NCI-H526 (cell line): ENCODE measurements at regions not wholly inside any gene's neighbourhood (a gene's known extent, or its start where the extent isn't known, plus 50 kb on each side); places are given as distances from the start of the nearest gene placed in this dataset.
"Not testable (repeated sequence)": the region's sequence is repeated elsewhere in the genome, so short reads cannot be mapped to it uniquely, and the experiment has no call there.

Experiments used
- DNase-seq, 2 experiments: peaks; one replicate each; lab custom pipeline; 2025; lab: John Stamatoyannopoulos, UW

DNA sequence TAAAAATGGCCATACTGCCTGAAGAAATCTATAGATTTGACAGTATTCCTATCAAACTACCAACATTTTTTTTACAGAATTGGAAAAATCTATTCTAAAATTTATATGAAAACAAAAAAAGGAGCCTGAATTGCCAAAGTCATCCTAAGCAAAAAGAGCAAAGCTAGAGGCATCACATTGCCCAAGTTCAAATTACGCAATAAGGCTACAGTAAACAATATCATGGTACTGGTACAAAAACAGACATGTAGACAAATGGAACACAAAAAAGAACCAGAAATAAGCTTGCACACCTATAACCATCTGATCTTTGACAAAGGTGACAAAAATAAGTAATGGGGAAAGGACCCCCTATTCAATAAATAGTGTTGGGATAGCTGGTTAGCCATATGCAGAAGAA, 50.2 kb upstream of the THSD7B start:
- no peak for DNase-seq

DNA sequence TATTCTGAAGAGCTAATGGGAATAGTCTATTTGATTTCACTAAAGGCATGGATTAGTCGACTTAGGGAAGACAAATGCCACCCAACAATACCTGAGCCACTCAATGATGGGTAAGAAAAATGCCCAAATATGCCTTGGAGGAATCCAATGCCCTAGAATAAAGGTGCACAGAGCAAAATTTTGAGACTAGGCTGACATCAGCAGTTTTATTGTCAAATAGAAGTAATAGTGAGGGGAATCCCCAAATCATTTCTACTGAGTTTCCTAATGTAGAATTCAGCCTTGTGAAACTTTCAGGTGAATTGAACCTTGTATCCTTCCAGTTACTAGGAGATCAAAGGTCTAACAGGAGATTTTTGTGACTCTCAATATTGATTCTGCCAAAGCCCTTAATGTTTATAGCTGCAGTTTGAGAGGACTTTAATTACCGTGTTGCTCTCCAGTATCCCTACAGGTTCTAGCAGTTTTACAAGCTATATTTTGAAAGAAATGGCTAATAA, 50.8 kb upstream of the THSD7B start:
- no peak for DNase-seq

DNA sequence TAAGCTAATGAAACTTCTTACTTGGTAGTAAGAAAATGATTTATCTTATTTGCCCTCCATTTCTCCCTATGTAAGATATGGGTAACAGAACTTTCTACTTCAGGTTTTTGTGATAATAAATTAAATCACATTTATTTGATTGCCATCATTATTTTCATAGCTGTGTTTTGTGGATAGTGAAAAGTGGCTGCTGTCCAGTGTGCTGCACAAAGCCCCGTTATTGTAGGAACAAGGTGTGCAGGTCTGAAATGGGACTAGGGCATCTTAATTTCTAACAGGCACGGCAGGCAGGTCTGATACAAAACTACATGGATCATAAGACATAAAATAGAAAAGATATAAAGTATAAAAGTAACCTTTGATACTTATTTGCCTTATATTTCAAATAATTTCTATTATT, 51.6 kb upstream of the THSD7B start:
- no peak for DNase-seq

DNA sequence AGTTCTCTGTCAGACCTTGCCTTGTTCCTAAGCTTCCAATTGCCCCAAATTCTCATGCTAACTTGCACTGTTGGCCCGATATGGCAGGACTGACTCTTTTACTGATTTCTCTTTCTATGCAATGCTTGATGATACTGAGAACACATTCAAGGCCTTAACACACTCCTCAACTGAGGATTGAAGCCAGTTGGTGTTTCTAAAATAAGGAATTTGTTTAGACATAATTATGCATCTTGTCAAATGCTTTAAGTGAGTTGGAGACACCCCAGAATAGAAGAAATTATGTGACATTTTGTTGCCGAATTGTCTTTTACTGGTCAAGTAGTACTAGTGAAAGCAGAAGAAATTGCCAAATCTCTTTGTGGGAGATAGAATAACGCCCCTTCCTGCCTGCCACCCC, 60.0 kb upstream of the THSD7B start:
- DNase-seq, result no peak

DNA sequence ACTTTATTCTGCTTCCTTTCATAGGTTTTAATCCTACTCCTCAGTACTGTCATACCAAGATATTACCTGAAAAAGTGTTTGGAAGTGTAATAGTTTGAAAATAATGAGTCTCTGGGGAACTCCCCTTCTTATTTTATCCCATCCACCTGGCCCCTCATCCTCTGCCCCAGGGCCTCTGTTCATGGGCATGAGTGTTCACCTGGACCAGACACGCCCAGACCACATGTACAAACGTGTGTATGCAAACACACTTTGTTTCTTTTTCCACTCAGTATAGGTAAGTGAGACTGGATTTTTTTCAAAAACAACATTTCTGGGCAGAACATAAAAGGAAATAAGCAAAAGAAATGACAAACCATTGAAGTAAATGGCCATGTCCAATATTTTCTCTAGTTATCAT, 62.1 kb upstream of the THSD7B start:
- no peak for DNase-seq

DNA sequence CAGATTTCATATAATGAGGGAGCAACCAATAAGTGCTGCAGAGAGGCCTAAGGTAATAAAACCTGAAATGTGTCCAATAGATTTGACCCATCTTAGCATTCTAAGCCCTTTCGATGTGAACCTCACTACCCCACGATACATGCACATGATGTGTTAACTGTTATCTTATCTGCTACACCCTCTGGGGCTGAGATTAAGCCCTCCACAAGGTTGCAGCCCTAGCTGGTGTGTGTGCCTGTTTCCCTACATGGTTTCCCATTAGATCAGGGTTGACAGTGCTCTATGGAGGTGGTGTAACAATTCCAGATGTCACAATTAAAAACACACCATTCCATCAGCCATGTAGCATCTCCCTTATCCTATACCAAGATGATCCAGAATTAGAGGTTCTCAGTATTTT, 68.9 kb upstream of the THSD7B start:
- no peak for DNase-seq

DNA sequence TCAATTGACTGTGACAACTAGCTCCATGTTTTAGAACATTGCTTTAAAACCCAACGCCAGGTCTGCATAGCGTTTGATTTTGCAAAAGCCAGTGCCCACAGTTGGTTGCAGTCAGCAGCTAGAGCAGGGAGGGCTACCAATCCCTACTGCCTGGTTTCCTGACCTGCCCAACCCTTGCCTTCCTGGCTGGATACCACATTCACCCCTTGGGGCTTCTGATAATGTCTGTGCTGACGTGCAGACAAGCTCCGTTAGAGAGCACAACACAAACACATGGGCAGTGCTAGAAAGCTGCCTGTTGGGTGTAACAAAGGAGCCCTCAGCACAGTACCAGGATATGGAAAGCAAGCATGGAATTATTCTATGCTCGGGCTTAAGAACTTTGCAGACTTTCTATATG, 71.4 kb upstream of the THSD7B start:
- no peak for DNase-seq

DNA sequence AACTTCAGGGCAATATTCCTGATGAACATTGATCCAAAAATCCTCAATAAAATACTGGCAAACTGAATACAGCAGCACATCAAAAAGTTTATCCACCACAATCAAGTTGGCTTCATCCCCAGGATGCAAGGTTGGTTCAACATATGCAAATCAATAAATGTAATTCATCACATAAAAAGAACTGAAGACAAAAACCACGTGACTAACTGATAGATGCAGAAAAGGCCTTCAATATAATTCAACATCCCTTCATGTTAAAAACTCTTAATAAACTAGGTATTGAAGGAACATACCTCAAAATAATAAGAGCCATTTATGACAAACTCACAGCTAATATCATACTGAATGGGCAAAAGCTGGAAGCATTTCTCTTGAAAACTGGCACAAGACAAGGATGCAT, 85.3 kb upstream of the THSD7B start:
- DNase-seq, result not testable (repeated sequence)

DNA sequence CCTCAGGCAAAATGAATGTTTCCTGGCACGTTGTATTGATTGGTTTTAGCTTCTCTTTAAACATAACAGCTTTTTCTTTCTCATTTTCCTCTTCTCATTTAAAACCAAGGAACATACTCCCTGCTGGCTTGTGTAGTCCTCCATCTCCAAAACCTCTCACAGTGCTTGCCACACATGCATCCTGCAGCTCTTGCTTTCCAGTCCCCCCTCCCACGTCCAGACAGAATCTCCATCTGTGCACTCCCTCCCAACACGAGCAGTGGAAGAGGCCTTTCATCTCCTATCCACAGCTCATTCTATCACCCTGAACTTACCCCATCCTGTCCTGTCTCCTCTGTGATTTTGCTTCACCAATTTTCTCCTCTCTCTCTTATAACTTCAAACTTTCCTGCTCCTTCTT, 99.6 kb upstream of the THSD7B start:
- no peak for DNase-seq

DNA sequence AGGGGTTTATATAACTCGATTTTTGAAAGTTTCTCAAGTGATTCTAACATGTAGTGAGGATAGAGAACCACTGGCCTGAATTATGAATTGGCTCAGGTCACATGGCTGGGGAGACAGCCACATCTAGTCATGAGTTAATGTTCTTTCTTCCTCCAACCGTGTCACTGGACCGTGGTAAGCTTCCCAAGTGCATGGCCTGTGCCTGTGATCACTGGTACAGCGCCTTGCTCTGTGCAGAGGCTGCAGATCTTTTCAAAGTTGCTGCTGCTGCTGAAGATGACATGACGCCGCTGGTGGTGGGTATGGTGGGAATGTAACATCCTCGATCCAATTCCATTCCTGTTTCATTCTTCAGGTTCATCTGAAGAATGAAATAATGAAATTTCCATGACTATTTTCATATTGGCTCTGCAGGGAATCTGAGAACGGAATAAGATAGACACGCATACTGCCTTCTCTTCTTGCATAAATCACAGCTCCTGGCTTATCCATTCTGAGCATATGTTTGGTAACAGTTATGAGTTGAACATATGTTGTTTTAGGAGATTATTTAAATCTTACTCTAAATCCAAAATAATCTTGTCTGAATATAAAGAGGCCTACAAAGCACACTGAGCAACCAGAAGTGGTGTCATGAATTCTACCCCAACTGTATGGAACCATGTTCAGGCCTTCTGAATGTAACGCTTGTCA, 100.5 kb upstream of the THSD7B start:
- DNase-seq, result no peak

DNA sequence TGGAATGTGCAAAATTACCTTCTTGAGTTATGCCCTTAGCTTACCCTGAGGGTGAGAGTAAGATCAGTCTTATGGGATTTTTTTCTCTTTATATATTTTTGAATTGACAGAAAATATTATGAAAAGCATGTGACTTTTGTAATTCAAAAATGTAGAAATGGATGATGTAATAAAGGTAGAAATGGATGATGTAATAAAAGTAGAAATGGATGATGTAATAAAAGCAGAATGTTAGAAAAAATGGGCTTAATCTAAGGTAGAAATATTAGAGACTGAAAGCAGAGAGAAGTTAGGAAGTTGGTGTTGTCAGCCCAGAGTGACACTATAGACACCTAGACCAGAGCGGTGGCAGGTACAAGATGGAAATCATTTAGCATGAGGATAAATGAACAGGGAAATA, 107.1 kb upstream of the THSD7B start:
- no peak for DNase-seq

DNA sequence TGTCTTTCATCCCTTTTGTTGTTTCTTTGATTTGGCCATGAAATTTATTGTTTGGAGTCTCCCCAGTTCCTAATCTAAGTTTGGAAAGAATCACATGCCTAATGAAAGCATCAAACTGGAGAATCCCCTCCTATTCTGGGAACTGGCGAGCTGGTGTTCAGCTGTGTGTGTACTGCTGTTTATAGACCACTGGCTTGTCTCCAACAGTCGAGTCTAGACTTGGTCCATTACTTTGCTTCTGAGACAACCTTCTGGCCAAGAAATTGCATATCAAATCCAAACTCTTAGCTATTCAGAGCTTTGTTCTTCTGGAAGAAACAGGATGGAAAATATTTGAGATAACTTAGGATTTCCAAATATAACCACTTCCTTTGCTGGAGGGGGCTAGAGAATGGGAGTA, 111.5 kb upstream of the THSD7B start:
- DNase-seq, result no peak

DNA sequence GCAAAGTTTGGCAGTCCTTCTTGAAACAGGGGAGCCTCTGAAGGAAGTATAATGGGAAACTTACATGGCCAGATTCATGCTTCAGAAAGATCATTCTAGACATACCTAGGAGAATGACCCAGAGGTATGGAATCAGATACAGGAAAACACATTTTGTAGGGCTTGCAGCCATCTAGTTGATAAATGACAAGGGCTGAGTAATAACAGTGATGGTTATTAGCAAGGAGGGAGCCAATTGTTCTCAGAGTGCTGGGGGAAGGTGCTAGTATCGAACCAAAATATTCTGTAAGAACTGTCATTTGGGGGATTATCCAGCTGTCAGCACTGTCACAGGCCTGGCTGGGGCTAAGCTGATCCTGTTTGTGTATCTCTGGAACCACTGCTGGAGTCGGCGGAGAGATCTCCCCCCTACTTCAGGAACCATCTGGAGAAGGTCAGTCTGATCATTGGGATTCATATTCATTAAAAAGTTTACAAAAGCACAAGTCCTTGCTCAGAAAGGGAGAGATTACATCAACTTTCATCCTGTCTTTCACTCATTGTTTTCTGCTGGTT, 113.8 kb upstream of the THSD7B start:
- no peak for DNase-seq

DNA sequence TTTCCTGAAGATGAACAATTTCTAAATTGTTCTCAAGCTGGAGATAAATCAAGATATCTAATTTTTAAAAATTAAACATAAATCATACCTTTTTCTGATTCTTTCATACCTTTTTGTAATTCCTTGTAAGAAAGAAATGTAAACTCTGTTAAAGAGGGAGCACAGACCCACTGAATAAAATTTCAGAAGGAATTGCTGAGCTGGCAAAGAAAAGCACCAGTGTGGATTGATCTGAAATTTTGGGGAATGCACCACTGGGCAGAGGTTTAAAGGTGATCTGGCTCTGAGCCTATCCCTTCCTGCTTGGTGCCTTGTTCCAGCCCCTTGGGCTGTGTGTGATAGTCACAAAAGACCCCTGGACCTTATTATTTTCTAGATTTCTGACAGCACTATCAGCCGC, 118.3 kb upstream of the THSD7B start:
- no peak for DNase-seq

DNA sequence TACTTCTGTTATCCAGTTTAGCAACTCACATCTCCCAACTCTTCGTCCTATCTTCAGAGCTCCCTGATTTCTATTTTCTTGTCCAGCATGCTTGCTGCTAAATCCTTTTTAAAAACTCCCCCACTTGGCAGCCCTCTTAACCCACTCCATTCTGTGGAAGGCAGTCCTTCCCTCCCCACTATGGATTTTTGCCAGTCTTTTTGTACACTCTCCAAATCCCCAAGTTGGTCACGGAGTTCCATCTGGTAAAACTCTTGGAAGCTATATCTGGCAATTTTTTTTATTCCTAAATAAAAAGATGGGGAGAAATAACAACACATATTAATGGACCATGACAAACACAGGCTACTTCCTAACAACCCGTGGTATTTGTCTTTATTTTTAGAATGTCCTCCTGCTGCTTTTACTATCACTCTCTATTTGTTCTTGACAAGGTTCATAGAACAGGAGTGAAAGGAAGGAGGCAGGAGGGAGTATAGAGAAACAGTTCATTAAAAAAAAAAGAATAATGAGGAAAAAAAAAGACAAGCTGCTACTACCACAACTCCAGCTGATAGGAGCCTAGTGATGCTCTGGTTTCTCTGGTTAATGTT, 120.0 kb upstream of the THSD7B start:
- DNase-seq, result no peak

DNA sequence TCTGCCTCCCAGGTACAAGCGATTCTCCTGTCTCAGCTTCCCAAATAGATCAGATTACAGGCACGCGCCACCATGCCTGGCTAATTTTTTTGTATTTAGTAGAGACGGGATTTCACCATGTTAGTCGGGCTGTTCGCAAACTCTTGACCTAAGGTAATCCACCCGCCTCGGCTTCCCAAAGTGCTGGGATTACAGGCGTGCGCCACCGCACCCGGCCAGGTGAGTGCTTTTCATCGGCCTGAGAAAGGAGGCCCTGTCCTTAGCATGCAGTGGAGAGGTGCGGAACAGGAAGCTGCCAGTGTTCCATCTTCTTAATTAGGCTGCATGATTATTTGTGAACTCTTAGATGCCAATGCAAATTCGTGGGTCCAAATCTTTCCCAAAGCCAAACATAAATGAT, 125.7 kb upstream of the THSD7B start:
- no peak for DNase-seq

DNA sequence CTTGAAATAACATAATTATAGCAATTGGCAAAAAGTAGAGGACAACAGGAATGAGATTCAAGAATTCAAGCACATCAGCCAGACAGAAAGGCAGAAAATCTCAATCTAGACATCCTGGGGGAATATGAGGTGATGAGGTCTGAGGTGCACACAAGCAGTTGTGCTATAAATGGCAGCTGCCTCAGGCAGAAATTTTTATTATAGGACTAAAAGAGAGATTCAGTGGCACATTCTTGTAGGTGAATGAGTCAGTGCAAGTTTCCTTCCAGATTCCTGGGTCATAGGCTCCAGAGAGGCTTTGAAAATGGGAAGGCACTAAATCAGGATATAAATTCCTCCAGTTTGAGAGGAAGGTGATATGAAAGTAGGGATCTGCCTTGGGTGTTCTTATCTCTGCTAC, 127.2 kb upstream of the THSD7B start:
- no peak for DNase-seq

DNA sequence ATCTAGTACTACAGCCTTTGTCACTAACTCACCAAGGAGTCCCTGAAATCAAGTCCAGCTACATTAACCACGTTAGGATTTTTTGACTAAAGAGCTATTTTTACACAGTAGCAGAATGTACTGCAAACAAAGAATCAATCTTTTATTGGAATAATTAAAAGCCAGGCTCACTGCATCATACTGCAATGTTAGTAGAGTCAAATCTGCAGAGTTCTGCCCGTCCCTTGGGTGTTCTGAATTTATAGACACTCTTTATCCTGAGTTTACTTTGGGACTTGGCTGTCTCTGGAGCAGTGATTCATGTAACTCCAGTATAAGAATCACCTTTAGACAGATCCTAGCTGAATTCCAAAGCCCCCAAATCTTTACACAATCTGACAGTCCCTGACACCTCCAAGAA, 127.9 kb upstream of the THSD7B start:
- no peak for DNase-seq

DNA sequence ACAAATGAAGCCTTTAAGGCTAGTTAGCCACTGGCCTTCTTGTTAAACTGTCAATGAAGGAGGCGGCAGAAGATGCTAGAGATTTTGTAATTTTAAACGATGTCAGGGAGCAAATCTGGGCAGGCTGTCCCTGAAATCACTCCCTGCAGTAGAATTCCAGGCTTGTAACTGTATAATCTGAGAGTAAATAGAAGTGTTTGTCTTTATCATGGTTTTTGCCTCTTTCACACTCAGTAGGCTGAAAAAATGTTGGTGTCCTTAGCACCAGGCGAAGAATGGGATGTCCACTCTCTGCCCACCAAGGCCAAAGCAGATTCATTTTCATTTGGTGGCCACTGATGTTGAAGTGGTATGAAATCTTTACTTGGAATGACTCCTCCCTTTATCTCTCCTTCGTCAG, 136.9 kb upstream of the THSD7B start:
- DNase-seq, result no peak

DNA sequence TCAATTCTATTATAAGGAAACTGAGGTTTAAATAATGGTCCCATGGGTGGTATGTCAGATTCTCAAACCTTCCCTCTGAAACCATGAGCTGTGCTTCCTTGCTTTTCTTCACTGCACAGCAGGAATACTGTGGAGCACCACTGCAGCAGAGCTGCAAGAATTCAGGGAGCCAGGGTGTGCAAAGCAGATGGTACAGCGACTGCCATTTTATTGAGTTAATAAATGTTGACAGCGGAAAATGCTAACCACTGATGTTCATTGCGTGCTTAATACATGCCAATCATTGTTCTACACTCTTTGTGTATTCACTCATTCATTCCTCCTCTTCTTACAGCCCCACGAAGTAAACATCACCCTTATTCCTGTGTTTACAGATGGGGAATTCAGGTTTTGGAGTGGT, 152.2 kb upstream of the THSD7B start:
- no peak for DNase-seq

DNA sequence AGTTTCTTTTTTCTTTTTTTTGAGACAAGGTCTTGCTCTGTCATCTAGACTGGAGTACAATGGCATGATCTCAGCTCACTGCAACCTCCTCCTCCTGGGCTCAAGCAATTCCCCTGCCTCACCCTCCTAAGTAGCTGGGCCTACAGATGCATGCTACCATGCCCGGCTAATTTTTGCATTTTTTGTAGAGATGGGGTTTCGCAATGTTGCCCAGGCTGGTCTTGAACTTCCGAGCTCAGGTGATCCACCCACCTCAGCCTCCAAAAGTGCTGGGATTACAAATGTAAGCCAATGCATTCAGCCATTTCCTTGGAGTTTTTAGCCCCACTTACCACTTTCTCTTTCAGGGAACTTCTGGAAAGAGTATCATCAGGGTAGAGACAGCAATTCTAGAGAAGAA, 153.3 kb upstream of the THSD7B start:
- no peak for DNase-seq

DNA sequence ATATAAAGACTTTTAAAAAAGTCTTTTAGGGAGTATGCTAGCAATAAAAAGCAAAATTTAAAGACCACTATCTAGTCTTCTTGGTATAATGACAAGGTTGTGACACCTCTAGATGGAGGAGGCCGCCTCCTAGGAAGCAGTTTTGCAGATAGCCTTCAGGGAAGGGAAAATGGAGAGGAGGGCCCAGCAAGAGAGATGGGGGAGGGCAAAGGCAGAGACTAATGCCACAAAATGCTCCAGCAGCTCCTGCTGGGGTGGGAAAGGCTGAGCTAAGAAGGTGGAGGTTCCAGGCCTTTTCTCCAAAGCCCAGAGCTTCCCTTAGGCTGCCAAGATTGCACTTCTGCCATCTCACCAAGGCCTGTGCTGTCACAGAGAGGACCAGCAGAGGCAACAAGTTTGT, 153.9 kb upstream of the THSD7B start:
- DNase-seq, result no peak

DNA sequence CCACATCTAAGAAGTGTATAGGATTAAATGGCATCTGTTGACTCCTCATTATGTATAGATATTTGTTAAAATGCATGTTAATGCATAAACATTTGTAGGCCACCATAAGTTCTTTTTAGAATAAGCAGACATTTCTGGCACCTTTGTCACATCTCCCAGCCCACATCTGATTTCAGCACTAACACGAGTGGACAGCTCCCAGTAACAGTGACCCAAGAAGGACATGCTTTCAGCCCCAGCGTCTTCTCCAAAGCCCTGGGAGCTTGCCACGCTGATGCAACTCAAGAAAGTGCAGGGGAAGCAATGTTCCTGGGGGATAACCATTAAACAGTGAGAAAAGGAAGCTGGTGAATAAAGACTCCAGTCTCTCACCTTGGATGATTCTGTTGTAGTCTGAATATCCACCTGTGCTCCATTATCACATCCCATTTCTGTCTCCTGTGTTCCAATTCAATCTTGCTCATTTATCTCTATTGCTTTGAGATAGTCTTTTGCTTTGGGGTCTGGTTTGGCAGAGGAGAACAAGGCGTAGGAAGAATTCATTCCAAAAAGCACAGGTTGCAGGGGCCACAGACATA, 182.6 kb upstream of the THSD7B start:
- DNase-seq, result no peak

DNA sequence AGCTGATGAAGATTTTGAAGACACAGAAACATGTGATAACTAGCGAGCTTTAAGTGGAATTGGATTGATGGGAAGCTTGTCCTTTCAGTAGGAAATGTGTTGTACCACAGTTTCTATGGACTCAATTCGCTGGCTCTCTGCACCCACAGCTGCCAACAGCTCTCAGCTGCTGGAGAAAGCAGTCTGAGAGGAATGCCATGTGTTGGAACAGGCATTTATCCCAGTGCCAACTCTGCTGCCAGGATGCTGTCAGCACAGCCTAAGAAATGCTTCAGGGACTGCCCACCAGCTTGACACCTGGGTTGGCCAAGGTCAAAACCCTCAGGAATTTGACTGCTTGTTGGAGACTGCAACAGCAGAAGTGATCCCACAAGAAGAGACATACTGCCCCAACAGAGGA, 193.0 kb upstream of the THSD7B start:
- DNase-seq, result no peak
